HL-60 (cell line): ENCODE measurements at regions not wholly inside any gene's neighbourhood (a gene's known extent, or its start where the extent isn't known, plus 50 kb on each side); places are given as distances from the start of the nearest gene placed in this dataset.
A peak's percentile ranks its signal among the peaks of the same experiment; 100 is the strongest.

Experiments used
- CTCF ChIP-seq: IDR thresholded peaks from one replicate; pipeline ENCODE4 v1.5.1; 2011; ENCODE audit warnings: low read length, control low read depth, inconsistent platforms; ENCODE audit not compliant: insufficient read depth
- GABPA ChIP-seq: IDR thresholded peaks from 2 replicates; pipeline ENCODE4 v1.6.1; 2012; ENCODE audit warnings: low read depth
- POLR2AphosphoS5 ChIP-seq: IDR thresholded peaks from 2 replicates; pipeline ENCODE4 v1.6.1; 2012; ENCODE audit warnings: low read depth
- SPI1 ChIP-seq: IDR thresholded peaks from 2 replicates; pipeline ENCODE4 v1.6.1; 2012; ENCODE audit warnings: low read depth, mild to moderate bottlenecking, borderline replicate concordance
- TF ChIP-seq, protein P1 (sequence below): IDR thresholded peaks from 2 replicates; pipeline ENCODE4 v1.6.1; 2012; ENCODE audit warnings: low read depth; ENCODE audit not compliant: insufficient replicate concordance

GRCh38 chr1:30342535-30343141 lies 380.7 kb downstream of the MATN1 start:
- TF ChIP-seq SPI1 = no peak
- no peak for TF ChIP-seq CTCF
- TF ChIP-seq, protein P1, sequence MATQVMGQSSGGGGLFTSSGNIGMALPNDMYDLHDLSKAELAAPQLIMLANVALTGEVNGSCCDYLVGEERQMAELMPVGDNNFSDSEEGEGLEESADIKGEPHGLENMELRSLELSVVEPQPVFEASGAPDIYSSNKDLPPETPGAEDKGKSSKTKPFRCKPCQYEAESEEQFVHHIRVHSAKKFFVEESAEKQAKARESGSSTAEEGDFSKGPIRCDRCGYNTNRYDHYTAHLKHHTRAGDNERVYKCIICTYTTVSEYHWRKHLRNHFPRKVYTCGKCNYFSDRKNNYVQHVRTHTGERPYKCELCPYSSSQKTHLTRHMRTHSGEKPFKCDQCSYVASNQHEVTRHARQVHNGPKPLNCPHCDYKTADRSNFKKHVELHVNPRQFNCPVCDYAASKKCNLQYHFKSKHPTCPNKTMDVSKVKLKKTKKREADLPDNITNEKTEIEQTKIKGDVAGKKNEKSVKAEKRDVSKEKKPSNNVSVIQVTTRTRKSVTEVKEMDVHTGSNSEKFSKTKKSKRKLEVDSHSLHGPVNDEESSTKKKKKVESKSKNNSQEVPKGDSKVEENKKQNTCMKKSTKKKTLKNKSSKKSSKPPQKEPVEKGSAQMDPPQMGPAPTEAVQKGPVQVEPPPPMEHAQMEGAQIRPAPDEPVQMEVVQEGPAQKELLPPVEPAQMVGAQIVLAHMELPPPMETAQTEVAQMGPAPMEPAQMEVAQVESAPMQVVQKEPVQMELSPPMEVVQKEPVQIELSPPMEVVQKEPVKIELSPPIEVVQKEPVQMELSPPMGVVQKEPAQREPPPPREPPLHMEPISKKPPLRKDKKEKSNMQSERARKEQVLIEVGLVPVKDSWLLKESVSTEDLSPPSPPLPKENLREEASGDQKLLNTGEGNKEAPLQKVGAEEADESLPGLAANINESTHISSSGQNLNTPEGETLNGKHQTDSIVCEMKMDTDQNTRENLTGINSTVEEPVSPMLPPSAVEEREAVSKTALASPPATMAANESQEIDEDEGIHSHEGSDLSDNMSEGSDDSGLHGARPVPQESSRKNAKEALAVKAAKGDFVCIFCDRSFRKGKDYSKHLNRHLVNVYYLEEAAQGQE = peak; percentile 71
- no peak for TF ChIP-seq POLR2AphosphoS5
- TF ChIP-seq GABPA = no peak
